Activated CD4-positive, alpha-beta T cell treated with anti-CD3 and anti-CD28 coated beads, Interleukin-2, Interleukin-6, amounts not matched to agents 100 ng/mL and 50 ng/mL, durations not matched to agents 16 hours and 8 hours (primary cell): ENCODE measurements at regions not wholly inside any gene's neighbourhood (a gene's known extent, or its start where the extent isn't known, plus 50 kb on each side); places are given as distances from the start of the nearest gene placed in this dataset.
"Not testable (repeated sequence)": the region's sequence is repeated elsewhere in the genome, so short reads cannot be mapped to it uniquely, and the experiment has no call there.

ENCODE experiments used
- DNase-seq: peaks from one replicate; pipeline ENCODE4 v3.0.0-alpha.2; 2020

DNA sequence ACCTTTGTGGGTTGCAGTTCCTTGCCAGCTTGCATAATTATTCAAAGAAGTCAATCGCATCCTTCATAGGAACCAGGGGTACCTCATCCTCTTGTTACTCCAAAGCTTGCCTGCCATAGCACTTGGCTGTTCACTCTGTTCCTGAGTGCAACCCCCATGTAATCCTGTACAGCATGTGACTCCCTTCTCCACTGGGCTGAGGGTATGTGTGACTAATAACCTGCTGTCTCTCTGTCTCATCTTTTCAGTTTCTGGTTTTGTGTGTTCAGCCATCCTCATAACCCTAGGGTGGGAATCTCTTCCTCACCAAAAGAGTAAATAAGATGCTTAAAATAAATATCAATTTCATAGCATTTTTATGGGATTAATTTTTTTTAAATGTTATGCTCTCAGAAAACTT is 351.9 kb downstream of the S1PR1 start:
- no peak for DNase-seq

DNA sequence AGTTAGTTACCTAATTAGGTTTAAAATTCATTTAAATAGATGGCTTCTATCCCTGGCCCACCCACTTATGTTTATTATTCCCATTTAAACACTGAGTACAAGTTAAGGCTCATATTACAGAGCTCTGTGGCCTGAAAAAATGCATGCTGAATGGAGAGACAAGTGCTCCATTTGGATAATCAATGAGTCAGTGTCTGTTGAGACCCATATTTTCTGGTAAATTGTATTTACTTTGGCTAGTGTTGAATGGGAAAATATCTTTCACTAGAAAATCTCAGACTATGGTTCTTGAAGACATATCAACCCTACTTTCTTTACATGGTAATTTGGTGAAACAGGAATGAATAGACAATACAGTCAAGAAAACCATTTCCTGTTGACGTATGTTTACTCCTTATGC is 356.0 kb downstream of the S1PR1 start:
- DNase-seq = no peak

DNA sequence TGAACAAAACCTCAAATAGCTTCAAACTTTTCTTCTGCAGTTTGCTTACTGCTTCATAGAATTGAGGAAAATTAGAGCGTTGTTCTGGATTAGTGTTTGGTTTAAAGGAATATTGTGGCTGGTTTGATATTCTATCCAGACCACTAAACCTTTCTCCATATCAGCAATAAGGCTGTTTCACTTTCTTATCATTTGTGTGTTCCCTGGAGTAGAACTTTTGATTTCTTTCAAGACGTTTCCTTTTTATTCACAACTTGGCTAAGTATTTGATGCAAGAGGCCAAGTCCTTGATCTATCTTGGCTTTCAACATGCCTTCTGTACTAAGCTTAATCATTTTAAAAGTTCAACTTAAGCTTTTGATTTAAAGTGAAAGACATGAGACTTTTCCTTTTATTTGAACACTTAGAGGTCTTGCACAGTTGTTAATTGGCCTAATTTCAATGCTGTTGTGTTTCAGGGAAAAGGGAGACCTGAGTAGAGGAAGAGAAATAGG is 359.1 kb downstream of the S1PR1 start:
- DNase-seq = no peak

DNA sequence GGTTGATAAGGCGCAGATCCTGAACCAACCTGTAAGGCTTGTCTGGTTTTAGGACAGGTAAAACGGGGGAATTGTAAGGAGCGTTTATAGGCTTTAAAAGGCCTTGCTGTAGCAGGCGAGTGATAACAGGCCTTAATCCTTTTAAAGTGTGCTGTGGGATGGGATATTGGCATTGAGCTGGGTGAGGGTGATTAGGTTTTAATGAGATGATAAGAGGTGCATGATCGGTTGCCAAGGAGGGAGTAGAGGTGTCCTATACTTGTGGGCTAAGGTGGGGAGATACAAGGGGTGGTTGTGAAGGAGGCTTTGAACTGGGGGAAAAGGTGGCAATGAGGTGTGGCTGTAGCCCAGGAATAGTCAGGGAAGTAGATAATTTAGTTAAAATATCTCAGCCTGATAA is 363.8 kb downstream of the S1PR1 start:
- DNase-seq = not testable (repeated sequence)

DNA sequence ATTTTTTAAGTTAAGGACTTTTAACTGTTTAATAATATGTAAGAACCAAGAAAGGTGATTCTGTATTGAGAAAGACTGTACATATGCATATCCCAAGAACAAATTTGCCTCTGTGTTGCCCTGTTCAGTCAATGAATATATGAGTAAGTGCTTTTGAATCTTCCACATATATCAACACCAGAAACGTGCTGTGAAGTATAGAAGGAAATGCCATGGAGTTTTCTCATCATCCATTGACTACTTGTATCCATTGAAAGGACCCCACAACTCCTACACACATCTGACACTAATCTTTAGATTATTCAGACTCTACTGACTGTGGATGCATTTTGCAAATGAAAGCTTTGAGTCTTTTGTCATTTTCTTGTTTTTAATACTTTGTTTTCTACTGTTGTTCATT is 366.9 kb downstream of the S1PR1 start:
- DNase-seq = no peak

DNA sequence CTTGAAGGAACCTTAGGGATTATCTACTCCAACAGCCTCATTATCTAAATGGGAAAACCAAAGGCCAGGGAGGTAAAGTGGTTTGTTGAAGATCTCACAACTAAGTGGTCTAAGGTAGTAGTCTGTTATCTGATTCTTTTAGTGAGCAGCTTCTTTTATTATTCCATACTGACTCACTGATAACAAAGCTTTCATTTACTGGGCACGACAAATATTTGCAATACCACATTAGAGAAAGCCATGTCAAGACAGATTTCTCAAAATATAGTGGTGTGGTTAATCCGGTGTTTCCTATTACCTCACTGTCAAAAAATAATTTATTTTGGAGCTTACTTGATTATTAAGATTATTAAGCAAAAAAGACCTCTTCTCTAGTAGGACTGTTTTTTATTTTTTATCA is 369.1 kb downstream of the S1PR1 start:
- DNase-seq = no peak

DNA sequence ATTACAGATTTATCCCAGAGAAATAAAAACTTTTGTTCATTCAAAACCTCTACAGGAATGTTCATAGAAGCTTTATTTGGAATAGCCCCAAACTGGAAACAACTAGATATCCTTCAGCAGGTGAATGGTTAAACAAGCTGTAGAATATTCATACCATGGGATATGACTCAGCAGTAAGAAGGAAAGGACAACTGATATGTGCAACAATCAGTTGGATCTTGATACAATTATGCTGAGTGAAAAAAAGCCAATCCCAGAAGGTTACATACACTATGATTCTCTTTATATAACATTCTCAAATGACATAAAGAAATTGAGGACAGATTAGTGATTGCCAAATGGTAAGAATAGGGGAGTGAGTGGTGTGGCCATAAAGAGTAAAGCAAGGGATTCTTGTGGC is 376.7 kb downstream of the S1PR1 start:
- DNase-seq = no peak

DNA sequence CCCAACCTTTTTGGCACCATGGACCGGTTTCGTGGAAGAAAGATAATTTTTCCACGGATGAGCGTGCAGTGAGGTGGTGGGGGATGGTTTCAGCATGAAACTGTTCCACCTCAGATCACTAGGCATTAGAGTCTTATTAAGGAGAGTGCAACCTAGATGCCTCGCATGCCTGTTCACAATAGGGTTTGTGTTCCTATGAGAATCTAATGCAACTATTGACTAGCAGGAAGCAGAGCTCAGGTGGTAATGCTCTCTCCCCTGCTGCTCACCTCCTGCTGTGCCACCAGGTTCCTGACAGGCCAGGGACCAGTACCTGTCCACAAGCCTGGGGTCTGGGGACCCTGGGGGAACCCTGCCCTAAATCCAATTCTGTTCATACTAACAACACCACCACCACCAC is 377.8 kb downstream of the OLFM3 start:
- DNase-seq = no peak

DNA sequence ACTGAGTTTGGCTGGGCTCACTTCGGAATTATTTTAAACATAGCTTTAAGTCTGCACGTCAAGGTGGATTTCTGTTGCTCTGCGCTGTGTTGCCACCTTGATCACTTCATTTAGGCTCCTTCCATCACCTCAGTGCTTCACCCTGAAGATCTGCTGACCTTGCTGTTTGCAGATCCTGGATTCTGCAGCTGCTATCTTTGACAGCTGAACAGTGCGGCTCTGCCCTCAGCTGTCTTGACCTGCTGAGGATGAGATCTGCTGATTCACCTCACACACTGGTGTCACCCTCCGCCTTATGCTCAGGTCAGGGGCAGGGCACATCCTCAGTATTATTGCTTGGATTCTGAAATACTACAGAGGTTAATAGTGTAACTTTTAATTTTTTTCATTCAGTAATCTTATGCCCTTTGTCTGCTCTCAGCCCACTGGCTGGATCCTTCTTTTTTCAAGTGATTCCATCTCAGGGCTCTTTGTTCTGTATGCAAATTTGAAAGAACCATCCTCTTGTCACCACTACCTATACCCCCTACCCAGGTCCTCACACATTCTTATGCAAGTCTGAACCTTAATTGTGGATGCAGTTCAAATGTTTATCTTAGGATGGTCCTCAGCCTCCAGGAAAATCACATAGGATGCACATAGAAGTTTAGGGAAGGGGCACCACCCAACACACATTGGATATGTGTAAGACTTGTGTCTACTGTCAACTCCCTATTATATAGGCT is 364.0 kb downstream of the OLFM3 start:
- DNase-seq = no peak

DNA sequence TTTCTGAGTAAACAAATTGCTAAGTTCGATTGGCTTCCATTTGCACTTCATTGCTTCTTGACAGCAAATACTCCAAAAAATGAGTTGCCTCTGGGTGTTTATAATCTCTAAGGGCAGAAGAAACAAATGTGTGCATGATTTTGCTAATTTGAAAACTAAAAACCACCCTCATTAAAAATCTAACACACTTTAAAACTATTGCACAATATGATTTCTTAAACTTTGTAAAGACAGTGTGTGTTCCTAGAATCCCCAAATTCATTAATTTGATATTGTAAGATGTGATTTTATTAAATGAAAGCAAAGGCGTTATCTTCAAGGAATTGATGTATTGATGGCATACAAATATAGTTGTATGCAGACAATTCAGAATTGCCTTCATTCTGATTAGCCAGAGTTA is 350.9 kb downstream of the OLFM3 start:
- no peak for DNase-seq

DNA sequence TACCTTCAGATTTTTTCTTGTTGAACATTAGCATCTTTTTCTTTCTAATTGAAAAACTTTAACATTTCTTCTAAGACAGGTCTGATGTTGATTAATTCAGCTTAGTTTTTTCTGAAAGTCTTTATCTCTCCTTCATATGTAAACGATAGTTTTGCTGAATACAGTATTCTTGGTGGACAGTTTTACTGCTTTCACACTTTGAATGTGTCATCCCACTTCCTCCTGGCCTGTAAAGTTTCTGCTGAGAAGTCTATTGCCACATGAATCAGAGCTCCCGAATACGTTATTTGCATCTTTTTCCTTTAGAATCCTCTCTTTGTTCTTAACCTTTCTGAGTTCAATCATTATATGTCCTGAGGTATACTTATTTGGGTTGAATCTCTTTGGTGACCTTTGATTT is 344.2 kb downstream of the OLFM3 start:
- no peak for DNase-seq

DNA sequence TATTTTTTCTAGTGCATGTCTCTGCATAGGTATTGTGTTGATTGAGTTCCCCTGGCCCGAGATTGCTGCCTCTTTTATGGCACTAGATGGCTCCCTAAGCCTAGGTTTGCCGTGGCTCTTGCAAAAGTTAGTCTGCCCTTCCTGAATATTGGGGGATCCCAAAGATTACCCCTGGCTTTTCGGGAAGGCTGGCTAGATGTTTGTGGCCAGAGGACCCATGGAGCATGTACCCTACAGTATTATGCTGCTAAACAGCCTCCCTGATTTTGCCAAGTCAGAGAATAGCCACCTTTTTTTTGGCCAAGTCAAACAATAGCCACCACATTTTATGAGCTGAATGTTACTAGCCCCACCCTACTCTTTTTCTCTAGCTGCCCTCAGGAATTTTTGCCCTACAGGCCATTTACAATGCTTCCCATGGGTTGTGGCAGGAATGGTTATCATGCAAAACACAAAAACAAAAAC is 343.2 kb downstream of the OLFM3 start:
- DNase-seq = no peak

DNA sequence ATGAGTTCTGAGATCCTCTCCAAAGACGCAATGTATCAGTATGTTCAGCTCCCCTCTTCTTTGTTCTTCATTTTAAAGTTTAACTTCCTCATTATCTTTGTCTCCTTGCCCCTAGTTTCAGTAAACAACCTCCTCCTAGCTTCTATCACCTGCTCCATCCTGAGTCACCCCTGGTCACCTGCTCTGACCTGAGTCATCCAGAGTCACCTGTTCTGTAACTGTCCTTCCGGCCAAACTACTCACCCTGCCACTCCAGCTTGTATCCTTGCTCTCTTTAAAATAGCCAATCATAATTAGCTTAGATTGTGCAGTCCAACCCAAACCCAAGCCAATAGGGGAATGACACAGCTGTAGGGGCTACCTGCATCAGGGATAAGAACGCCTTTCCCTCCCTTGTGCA is 332.0 kb downstream of the OLFM3 start:
- DNase-seq = no peak

DNA sequence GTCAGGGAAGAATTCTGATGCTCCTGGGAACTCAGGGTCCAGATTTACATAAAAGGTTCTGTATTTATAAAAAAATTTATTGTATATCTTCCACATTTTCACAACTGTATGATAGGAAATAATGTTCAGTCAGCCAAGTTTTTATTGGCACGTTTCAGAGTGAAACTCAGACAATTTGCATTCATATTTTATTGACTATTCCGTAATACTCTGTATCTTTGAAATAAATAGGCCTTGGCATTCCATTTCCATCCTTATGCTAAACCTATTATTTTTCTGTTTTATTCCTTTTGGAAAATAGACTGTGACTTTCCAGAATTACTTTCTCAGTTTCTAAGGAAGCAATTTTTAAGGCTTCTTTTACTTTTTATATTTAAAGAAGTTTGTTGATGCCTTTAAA is 329.0 kb downstream of the OLFM3 start:
- DNase-seq = no peak

DNA sequence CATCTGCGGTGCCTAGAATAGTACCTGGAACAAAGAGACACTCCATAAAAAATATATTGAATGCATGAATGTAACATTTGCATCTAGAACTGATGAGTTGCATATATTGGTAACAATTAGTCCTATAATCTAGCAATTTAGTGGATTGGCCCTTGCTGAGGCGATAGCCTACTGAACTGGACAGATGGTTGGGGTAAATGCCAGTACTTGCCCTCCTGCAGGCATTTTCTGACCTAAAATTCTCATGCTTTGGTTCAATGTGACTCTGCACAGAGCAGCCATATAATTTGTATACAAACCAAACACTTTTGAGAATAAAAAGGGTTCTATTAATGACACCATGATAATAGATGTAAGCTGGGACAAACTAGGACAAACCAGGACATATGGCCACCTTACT is 313.6 kb downstream of the OLFM3 start:
- DNase-seq = no peak

DNA sequence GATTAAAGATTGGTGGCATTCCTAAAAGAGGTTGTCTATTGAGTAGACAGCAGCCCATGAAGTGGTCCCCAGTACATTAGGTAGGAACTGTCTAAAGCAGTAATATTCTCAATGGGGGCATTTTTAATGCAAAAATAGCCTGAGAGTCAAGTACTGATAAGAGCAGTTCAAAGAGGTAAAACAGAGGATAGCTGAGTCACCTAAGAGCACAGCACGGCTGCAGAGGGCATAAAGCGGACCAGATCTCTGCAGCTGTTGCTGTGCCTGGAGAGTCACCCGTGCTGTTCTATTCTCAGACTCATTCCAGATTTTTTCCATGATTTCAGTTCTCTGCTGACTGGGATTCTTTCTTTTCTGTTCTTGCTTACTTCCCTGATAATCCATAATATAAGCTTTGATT is 313.2 kb downstream of the OLFM3 start:
- DNase-seq = no peak

DNA sequence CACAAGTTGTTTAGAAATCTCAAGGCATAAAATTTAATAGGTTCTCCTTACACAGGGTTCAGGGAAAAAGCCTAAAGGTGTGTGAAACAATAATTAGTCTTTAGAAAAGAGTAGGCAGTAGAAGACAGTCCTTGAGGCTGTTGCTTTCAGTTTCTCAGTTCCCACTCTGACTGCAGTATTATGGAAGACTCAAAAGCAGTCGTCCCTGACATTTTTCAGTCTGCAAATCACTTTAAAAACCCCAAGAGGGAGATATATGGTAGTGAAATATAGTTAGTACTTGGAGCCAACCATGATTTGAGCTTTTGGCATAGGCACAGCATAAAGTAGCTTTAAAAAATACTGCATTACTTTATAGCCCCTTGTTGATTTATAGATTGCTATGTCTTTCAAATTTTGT is 299.7 kb downstream of the OLFM3 start:
- no peak for DNase-seq

DNA sequence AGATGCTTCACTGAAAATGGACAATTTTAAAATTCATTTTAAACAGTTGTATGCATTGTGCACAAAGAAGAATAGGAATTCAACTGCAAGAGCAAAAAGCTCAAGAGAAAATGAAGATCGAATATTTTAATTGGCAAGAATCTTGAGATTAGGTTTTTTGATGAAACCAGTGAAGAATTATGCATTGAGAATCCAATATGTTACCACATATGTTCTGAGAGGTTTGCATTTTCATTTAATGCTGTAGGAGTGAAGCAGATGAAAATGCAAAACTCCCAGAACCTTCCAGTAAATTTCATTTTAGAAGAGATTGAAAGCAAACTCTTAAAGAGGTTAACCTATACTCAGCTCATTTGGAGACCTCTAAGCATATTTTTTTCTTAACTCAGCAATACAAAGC is 298.0 kb downstream of the OLFM3 start:
- no peak for DNase-seq

DNA sequence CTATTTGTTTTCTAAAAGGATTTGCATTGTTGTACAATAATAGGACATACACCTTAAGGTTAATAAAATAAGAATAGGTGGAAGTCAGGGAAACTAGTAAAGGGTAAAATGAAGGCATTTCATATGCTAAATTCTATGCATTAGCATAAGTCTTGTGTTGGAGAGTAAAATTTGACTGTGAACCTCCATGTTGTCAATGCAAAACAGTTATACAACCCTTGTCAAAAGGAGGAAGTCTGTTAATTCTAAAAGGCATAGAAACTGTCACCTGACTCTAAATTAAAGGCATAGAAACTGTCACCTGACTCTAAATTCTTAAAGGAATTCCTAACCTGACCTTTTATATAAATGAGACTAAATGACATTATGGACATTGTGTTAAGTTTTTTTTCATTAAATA is 291.8 kb downstream of the OLFM3 start:
- no peak for DNase-seq

DNA sequence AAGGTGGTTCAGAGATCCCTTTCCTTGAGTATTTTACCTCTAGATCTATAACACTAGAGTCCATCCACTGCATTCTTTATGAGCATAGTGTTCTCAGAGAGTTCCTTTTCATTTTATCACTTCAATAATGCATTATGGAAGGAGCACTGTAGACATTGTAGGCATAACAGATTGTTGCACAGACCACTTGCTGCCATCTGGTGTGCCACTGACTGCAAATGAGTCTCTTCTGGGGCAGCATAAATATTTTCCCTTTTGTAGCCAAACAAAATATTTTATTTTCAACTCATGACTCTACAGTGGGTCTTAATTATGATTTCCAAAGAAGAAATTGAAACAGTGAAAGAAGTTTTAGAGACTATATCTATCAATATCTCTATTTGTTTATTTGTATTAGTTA is 290.4 kb downstream of the OLFM3 start:
- no peak for DNase-seq

DNA sequence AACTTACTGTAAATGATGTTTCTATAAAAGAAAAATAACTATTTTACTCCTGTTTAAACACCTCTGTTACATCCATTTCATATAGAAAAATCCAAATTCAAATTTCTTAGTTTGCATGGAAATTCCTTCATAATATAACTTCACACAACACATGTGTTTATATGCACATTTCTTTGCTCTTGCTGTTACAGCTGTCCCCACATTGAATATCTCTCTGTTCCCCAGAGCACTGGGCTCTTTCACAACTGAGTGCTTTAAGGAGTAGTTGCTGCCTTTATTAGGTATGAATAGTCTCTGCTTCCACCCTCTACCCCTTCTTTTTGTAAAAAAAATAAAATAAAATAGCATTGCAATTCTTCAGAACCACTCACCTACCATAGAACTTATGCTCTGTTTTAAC is 287.0 kb downstream of the OLFM3 start:
- DNase-seq = no peak

DNA sequence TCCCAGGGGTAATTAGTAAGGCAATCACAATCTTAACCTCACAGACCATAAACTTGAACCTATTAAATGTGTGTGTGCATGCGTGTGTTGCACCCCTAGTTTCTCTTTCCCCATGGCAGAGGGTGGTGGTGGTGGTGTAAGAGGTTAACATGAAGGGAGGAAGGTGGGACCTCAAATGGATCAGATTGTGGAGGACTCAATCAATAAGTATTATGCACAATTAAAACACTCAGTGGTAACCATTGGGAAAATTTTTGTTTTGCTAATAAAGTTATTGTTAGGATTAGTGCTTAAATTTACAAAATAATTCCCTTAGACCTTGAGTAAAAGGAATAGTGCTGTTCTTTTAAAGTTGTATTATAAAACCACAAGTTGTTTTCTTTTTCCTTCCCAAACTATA is 283.0 kb downstream of the OLFM3 start:
- DNase-seq = no peak

DNA sequence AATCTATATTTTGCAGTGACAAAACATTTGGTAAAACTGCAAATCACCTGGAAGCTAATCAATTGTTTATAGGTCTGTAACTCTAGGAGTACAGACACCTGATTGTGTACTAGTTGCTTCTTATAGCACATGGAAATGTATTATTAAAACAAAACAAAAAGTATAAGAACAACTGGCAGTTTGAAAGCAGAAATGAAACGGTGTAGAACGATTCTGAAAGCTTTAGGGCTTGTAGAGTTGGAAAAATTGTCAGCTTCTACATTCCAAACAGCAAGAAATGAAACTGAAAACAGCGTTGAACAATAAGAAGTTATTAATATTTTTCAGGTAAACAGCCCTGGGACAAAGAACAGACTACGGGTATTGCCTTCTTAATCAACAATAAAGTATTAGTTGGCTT is 273.3 kb downstream of the OLFM3 start:
- no peak for DNase-seq

DNA sequence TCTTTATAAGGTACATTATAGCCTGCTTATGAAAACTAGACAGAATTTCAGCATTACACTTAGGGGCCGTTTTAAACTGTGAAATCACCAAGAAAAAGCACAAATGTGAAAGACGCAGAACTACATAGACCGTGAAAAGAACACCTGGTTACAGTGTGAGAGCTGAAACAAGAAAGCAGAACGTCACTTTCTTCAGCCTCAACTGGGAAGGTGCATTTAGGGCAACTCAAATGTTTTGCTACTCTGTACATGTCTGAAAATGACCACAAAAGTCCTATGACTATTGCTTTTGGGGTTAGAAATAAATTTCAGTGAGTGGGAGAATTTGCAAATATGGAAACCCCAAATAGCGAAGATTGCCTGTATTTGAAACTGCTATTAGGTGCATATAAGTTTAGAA is 268.7 kb downstream of the OLFM3 start:
- DNase-seq = no peak

DNA sequence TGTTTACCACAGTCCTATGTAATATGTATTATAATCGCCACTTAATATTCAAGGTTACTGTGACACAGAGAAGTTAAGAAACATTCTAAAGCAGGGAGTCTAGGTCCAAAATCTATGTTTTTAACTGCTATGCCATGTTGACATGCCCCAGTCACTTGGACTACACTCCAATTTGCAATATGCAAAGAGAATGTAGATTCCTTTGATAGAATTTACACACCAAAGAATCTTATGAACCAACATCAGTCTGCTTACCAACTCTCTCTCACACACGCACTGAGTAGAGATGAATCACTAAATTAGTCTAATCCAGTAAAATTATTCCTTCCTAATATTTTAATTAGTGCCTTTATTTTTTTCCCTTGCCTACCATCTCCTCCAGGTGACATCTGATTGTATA is 266.2 kb downstream of the OLFM3 start:
- no peak for DNase-seq
